H1 (cell line): ENCODE measurements at regions not wholly inside any gene's neighbourhood (a gene's known extent, or its start where the extent isn't known, plus 50 kb on each side); places are given as distances from the start of the nearest gene placed in this dataset.

ENCODE experiments used
- POLR2A ChIP-seq, 2 experiments: IDR thresholded peaks; 1 replicate in 1 of 2; 2 replicates in 1 of 2; pipeline ENCODE4 v1.6.1; 2011; ENCODE audit warnings: low read depth in 2 of 2, low read length in 2 of 2, mild to moderate bottlenecking in 2 of 2; ENCODE audit errors: control extremely low read depth in 1 of 2

DNA sequence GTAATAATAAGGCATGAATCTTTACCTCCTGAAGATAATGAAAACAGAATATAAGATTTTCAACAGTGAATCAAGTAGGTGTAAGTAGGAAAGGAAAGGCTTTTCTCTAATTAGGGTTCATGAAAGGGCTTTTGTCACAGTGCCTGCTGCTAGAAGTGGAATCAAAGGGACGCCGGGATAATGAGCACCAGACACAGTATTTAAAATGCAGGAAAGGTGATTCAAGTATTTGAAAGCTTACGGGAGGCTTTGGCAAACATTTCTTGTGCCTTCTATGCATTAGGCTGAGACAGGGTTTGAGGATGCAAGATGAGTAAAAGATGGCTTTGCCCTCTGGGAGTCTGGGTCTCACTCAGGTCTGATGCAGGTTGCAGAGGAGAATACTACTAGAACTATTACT lies 70.5 kb upstream of the ANO4 start (continued):
- no peak for TF ChIP-seq POLR2A (IDR thresholded peaks at IDR 0.05; ENCODE audit: control extremely low read depth in 1 of 2, low read depth in 2 of 2, low read length in 2 of 2)
